ENCODE measurements at regions not wholly inside any gene's neighbourhood (a gene's known extent, or its start where the extent isn't known, plus 50 kb on each side); places are given as distances from the start of the nearest gene placed in this dataset.

GRCh38 chr16:65600629-65601028 is 478.8 kb upstream of the CDH11 start:
- H3K27ac ChIP-seq (ENCODE audit: low read depth, low read length), result no peak overlapping the region
- Mint-ChIP-seq H3K27me3 (ENCODE audit: low read depth, unreplicated experiment) (no peaks in the 10 kb centered on the region), H3K4me1 (ENCODE audit: low read depth, unreplicated experiment) (peaks cover 14% of the 10 kb centered on the region), H3K27ac (ENCODE audit: unreplicated experiment) (peak overlapping the region; percentile 1), H3K9me3 (ENCODE audit: unreplicated experiment) (no peaks in the 10 kb centered on the region), H3K36me3 (ENCODE audit: low read depth, unreplicated experiment) (peaks cover 4% of the 10 kb centered on the region), H3K4me3 (ENCODE audit: unreplicated experiment) (no peak overlapping the region)
- H3K4me3 ChIP-seq (ENCODE audit: insufficient read depth, low read depth, low read length), result no peak overlapping the region
- no peaks in the 10 kb centered on the region for H3K79me2 ChIP-seq (ENCODE audit: insufficient read depth, low read length)
- H3K27me3 ChIP-seq (ENCODE audit: insufficient read depth, low read length), result no peaks in the 10 kb centered on the region
- H3K4me1 ChIP-seq (ENCODE audit: insufficient read depth, low read length), result no peaks in the 10 kb centered on the region
- no peaks in the 10 kb centered on the region for H4K20me1 ChIP-seq (ENCODE audit: insufficient read depth, low read length)
- peak; percentile 51 for DNase-seq (ENCODE audit: low read depth)
- no peak overlapping the region for H2AFZ ChIP-seq (ENCODE audit: low read depth, low read length)
- no peaks in the 10 kb centered on the region for H3K9me3 ChIP-seq (ENCODE audit: insufficient read depth, low read depth, low read length)
- no peaks in the 10 kb centered on the region for H3K36me3 ChIP-seq (ENCODE audit: insufficient read depth, low read length)
- no peak overlapping the region for H3K4me2 ChIP-seq (ENCODE audit: low read length)
- no peak for FAIRE-seq
- TF ChIP-seq CTCF (IDR thresholded peaks at IDR 0.05; ENCODE audit: insufficient read depth, low read depth, low read length), result no peak
- TF ChIP-seq EZH2 (IDR thresholded peaks at IDR 0.05; ENCODE audit: insufficient read depth, low read length), result no peak
- H3K9ac ChIP-seq (ENCODE audit: low read length), result no peak overlapping the region

- FAIRE-seq (no peak), DNase-seq (ENCODE audit: low read depth) (no peak)
- Histone ChIP-seq H3K9me3 (ENCODE audit: insufficient read depth, low read depth, low read length) (no peaks in the 10 kb centered on the region), H2AFZ (ENCODE audit: low read depth, low read length) (no peak overlapping the region), H3K27ac (ENCODE audit: low read depth, low read length) (no peak overlapping the region), H4K20me1 (ENCODE audit: insufficient read depth, low read length) (no peaks in the 10 kb centered on the region), H3K27me3 (ENCODE audit: insufficient read depth, low read length) (no peaks in the 10 kb centered on the region), H3K4me1 (ENCODE audit: insufficient read depth, low read length) (no peaks in the 10 kb centered on the region), H3K36me3 (ENCODE audit: insufficient read depth, low read length) (no peaks in the 10 kb centered on the region), H3K9ac (ENCODE audit: low read length) (no peak overlapping the region), H3K4me3 (ENCODE audit: insufficient read depth, low read depth, low read length) (no peak overlapping the region), H3K79me2 (ENCODE audit: insufficient read depth, low read length) (no peaks in the 10 kb centered on the region), H3K4me2 (ENCODE audit: low read length) (no peak overlapping the region)
- Mint-ChIP-seq H3K4me1 (ENCODE audit: low read depth, unreplicated experiment) (peaks cover 14% of the 10 kb centered on the region), H3K4me3 (ENCODE audit: unreplicated experiment) (no peak overlapping the region), H3K36me3 (ENCODE audit: low read depth, unreplicated experiment) (peaks cover 4% of the 10 kb centered on the region), H3K27me3 (ENCODE audit: low read depth, unreplicated experiment) (no peaks in the 10 kb centered on the region), H3K27ac (ENCODE audit: unreplicated experiment) (peak overlapping the region; percentile 1), H3K9me3 (ENCODE audit: unreplicated experiment) (no peaks in the 10 kb centered on the region)
- TF ChIP-seq CTCF (IDR thresholded peaks at IDR 0.05; ENCODE audit: insufficient read depth, low read depth, low read length) (no peak), EZH2 (IDR thresholded peaks at IDR 0.05; ENCODE audit: insufficient read depth, low read length) (no peak)
These were observed 478.2 kb upstream of the CDH11 start for GRCh38 chr16:65600046-65600445.

DNA sequence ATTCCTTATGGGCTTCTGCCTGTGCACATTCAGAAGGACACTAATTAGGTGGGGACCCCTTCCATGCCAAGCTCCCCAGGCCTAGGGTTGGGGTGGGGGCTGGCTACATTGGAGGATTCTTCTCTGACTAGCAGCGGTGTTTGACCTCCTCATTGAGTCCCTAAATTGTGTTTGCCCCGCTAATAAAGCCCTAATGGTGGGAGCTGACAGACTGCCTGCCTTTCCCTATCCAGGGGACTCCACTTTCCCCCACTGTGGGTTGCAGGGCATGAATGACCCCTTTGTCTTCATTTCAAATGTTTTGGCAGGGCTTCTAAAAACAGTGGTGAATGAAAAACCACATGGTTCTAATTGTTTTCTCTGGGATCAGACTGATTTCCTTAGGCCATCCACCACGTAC is 476.8 kb upstream of the CDH11 start:
- no peak overlapping the region for H3K4me3 Mint-ChIP-seq (ENCODE audit: unreplicated experiment)
- TF ChIP-seq EZH2 (IDR thresholded peaks at IDR 0.05; ENCODE audit: insufficient read depth, low read length), result no peak
- TF ChIP-seq CTCF (IDR thresholded peaks at IDR 0.05; ENCODE audit: insufficient read depth, low read depth, low read length), result no peak
- peaks cover 14% of the 10 kb centered on the region for H3K4me1 Mint-ChIP-seq (ENCODE audit: low read depth, unreplicated experiment)
- no peak for FAIRE-seq
- peak overlapping the region; percentile 62 for H3K27ac Mint-ChIP-seq (ENCODE audit: unreplicated experiment)
- no peaks in the 10 kb centered on the region for H3K27me3 Mint-ChIP-seq (ENCODE audit: low read depth, unreplicated experiment)
- H3K36me3 Mint-ChIP-seq (ENCODE audit: low read depth, unreplicated experiment), result peaks cover 2% of the 10 kb centered on the region
- Histone ChIP-seq H3K9me3 (ENCODE audit: insufficient read depth, low read depth, low read length) (no peaks in the 10 kb centered on the region), H3K4me1 (ENCODE audit: insufficient read depth, low read length) (no peaks in the 10 kb centered on the region), H4K20me1 (ENCODE audit: insufficient read depth, low read length) (no peaks in the 10 kb centered on the region), H3K27me3 (ENCODE audit: insufficient read depth, low read length) (no peaks in the 10 kb centered on the region), H3K79me2 (ENCODE audit: insufficient read depth, low read length) (no peaks in the 10 kb centered on the region), H3K4me2 (ENCODE audit: low read length) (no peak overlapping the region), H3K4me3 (ENCODE audit: insufficient read depth, low read depth, low read length) (no peak overlapping the region), H3K9ac (ENCODE audit: low read length) (no peak overlapping the region), H3K27ac (ENCODE audit: low read depth, low read length) (no peak overlapping the region), H2AFZ (ENCODE audit: low read depth, low read length) (no peak overlapping the region), H3K36me3 (ENCODE audit: insufficient read depth, low read length) (no peaks in the 10 kb centered on the region)
- H3K9me3 Mint-ChIP-seq (ENCODE audit: unreplicated experiment), result no peaks in the 10 kb centered on the region
- DNase-seq (ENCODE audit: low read depth), result no peak
